SK-N-SH (cell line): ENCODE measurements at regions not wholly inside any gene's neighbourhood (a gene's known extent, or its start where the extent isn't known, plus 50 kb on each side); places are given as distances from the start of the nearest gene placed in this dataset.

Source experiments
- CTCF ChIA-PET: fragments of 300-600, 350-600 bp; formaldehyde crosslinking; extraction: SDS; loops from one replicate; lab custom pipeline; 2021; lab: Yijun Ruan, JAX
- POLR2A ChIA-PET: fragments of 350-600 bp; sonication (Branson Sonifier 250); formaldehyde crosslinking; extraction: SDS; loops from one replicate; lab custom pipeline; 2020; ENCODE audit warnings: antibody characterized with exemption, inconsistent platforms; lab: Yijun Ruan, JAX
- DNase-seq: peaks from one replicate; pipeline ENCODE4 v3.0.0; 2012
- H2AFZ ChIP-seq: fragments of 200-600 bp; sonication (generic); 2 replicates; pipeline ENCODE4 v1.8.1; 2016; ENCODE audit warnings: antibody characterized with exemption, mild to moderate bottlenecking, low read depth
- H3F3A ChIP-seq: fragments of 200-600 bp; sonication (generic); replicated peaks from 2 replicates; pipeline ENCODE3; 2016; ENCODE audit warnings: antibody characterized with exemption, mild to moderate bottlenecking; ENCODE audit not compliant: insufficient read depth
- H3K27ac ChIP-seq, 2 experiments: fragments of 200-500 bp in 1 of 2; fragments of 200-600 bp in 1 of 2; sonication (Bioruptor generic) in 1 of 2; sonication (generic), shearing (Covaris generic) in 1 of 2; 2 replicates each; pipeline versions ENCODE4 v1.5.1 to v1.6.1; 2014 to 2016; ENCODE audit warnings: low read depth in 2 of 2, inconsistent platforms in 1 of 2, low read length in 1 of 2, mild to moderate bottlenecking in 1 of 2, mixed read lengths in 1 of 2
- H3K27me3 ChIP-seq: fragments of 200-600 bp; sonication (generic), shearing (Covaris generic); 2 replicates; pipeline ENCODE4 v1.6.1; 2016; ENCODE audit warnings: mixed run types; ENCODE audit not compliant: insufficient read depth
- H3K36me3 ChIP-seq, 2 experiments: fragments of 200-500 bp in 1 of 2; fragments of 200-600 bp in 1 of 2; sonication (Bioruptor generic) in 1 of 2; sonication (generic) in 1 of 2; replicated peaks in 1 of 2; 2 replicates each; pipeline versions ENCODE3 to v1.5.1; 2014 to 2016; ENCODE audit warnings: low read length in 1 of 2, mild to moderate bottlenecking in 1 of 2; ENCODE audit not compliant: insufficient read depth in 2 of 2, control insufficient read depth in 1 of 2
- H3K4me1 ChIP-seq, 2 experiments: fragments of 200-500 bp in 1 of 2; fragments of 200-600 bp in 1 of 2; sonication (Bioruptor generic) in 1 of 2; sonication (generic), shearing (Covaris generic) in 1 of 2; 2 replicates each; pipeline versions ENCODE4 v1.5.1 to v1.6.1; 2014 to 2016; ENCODE audit warnings: low read depth in 1 of 2, low read length in 1 of 2, mixed run types in 1 of 2; ENCODE audit not compliant: insufficient read depth in 2 of 2, control insufficient read depth in 1 of 2
- H3K4me2 ChIP-seq: fragments of 200-600 bp; sonication (generic), shearing (Covaris generic); 2 replicates; pipeline ENCODE4 v1.6.1; 2017; ENCODE audit warnings: mixed run types
- H3K4me3 ChIP-seq, 2 experiments: fragments of 200-500 bp in 1 of 2; fragments of 200-600 bp in 1 of 2; sonication (Bioruptor generic) in 1 of 2; sonication (generic), shearing (Covaris generic) in 1 of 2; 2 replicates each; pipeline versions ENCODE4 v1.5.1 to v1.8.1; 2014 to 2016; ENCODE audit warnings: low read depth in 2 of 2, inconsistent platforms in 1 of 2, low read length in 1 of 2, mild to moderate bottlenecking in 1 of 2, mixed read lengths in 1 of 2, moderate library complexity in 1 of 2
- H3K79me2 ChIP-seq: fragments of 200-600 bp; sonication (generic); 2 replicates; pipeline ENCODE4 v1.8.1; 2017; ENCODE audit warnings: mild to moderate bottlenecking; ENCODE audit not compliant: insufficient read depth
- H3K9ac ChIP-seq: fragments of 200-600 bp; sonication (generic); 2 replicates; pipeline ENCODE4 v1.6.1; 2017; ENCODE audit warnings: mixed run types
- H3K9me2 ChIP-seq: fragments of 200-600 bp; sonication (generic); 2 replicates; pipeline ENCODE4 v1.6.1; 2017; ENCODE audit warnings: mixed run types
- H3K9me3 ChIP-seq: fragments of 200-600 bp; sonication (generic); 2 replicates; pipeline ENCODE4 v1.6.1; 2017; ENCODE audit warnings: mixed run types, mild to moderate bottlenecking, moderate library complexity
- H4K20me1 ChIP-seq: fragments of 200-600 bp; sonication (generic); 2 replicates; pipeline ENCODE4 v1.6.1; 2017; ENCODE audit warnings: mild to moderate bottlenecking, mixed run types; ENCODE audit not compliant: insufficient read depth
- CHD2 ChIP-seq: fragments of 150-350 bp; IDR thresholded peaks from 2 replicates; pipeline ENCODE4 v1.6.1; 2018; ENCODE audit warnings: low read length; ENCODE audit not compliant: partially characterized antibody
- CTCF ChIP-seq: fragments of 200-600 bp; sonication (generic); IDR thresholded peaks from 2 replicates; pipeline ENCODE4 v1.6.1; 2017; ENCODE audit warnings: antibody characterized with exemption, mild to moderate bottlenecking, moderate library complexity
- ELF1 ChIP-seq: IDR thresholded peaks from 2 replicates; pipeline ENCODE4 v1.4.0; 2012
- EP300 ChIP-seq, 2 experiments: IDR thresholded peaks; 2 replicates each; pipeline versions ENCODE4 v1.4.0 to v1.6.1; 2012; ENCODE audit warnings: borderline replicate concordance in 1 of 2, low read depth in 1 of 2, low read length in 1 of 2
- EZH2phosphoT487 ChIP-seq: fragments of 200-600 bp; sonication (generic); IDR thresholded peaks from 2 replicates; pipeline ENCODE4 v1.6.1; 2017; ENCODE audit warnings: low read depth, mixed run types, mild to moderate bottlenecking, antibody characterized with exemption, moderate library complexity, borderline replicate concordance
- FOXJ3 ChIP-seq: sonication (generic); formaldehyde crosslinking; IDR thresholded peaks from 2 replicates; pipeline ENCODE4 v1.5.1; 2020; ENCODE audit warnings: mild to moderate bottlenecking, missing genetic modification reagents
- FOXM1 ChIP-seq: IDR thresholded peaks from 2 replicates; pipeline ENCODE4 v1.4.0; 2012; ENCODE audit warnings: low read depth, mild to moderate bottlenecking
- GABPA ChIP-seq: IDR thresholded peaks from 2 replicates; pipeline ENCODE4 v1.4.0; 2012; ENCODE audit warnings: low read depth, mild to moderate bottlenecking
- IRF3 ChIP-seq: fragments of 150-350 bp; IDR thresholded peaks from 2 replicates; pipeline ENCODE4 v1.6.1; 2016; ENCODE audit warnings: mild to moderate bottlenecking, low read depth, low read length
- JUND ChIP-seq: IDR thresholded peaks from 2 replicates; pipeline ENCODE4 v1.4.0; 2012
- MEF2A ChIP-seq: IDR thresholded peaks from 2 replicates; pipeline ENCODE4 v1.4.0; 2012; ENCODE audit warnings: low read depth, borderline replicate concordance
- MXI1 ChIP-seq: IDR thresholded peaks from 2 replicates; pipeline ENCODE4 v1.6.1; 2012; ENCODE audit warnings: mild to moderate bottlenecking, low read depth, low read length, improper control_type of control experiment
- PBX3 ChIP-seq: IDR thresholded peaks from 2 replicates; pipeline ENCODE4; 2012
- POLR2AphosphoS5 ChIP-seq: IDR thresholded peaks from 2 replicates; pipeline ENCODE4 v1.6.1; 2012; ENCODE audit warnings: low read depth, low read length
- RAD21 ChIP-seq: IDR thresholded peaks from 2 replicates; pipeline ENCODE4 v1.6.1; 2012; ENCODE audit warnings: mild to moderate bottlenecking, low read length
- RCOR1 ChIP-seq: fragments of 150-350 bp; IDR thresholded peaks from 2 replicates; pipeline ENCODE4 v1.6.1; 2017; ENCODE audit warnings: antibody characterized with exemption, low read length
- RFX5 ChIP-seq: IDR thresholded peaks from 2 replicates; pipeline ENCODE4 v1.6.1; 2012; ENCODE audit warnings: mild to moderate bottlenecking, improper control_type of control experiment, low read length
- SIN3A ChIP-seq: IDR thresholded peaks from 2 replicates; pipeline ENCODE4 v1.6.1; 2012; ENCODE audit warnings: low read depth, mild to moderate bottlenecking, low read length, moderate library complexity, borderline replicate concordance
- SMC3 ChIP-seq: IDR thresholded peaks from 2 replicates; pipeline ENCODE4 v1.6.1; 2012; ENCODE audit warnings: low read depth, low read length, improper control_type of control experiment
- TCF12 ChIP-seq: IDR thresholded peaks from 2 replicates; pipeline ENCODE4 v1.4.0; 2012
- USF1 ChIP-seq: IDR thresholded peaks from 2 replicates; pipeline ENCODE4 v1.4.0; 2012; ENCODE audit warnings: low read depth, borderline replicate concordance
- WGBS: methylation state at CpG from one replicate; pipeline ENCODE4 v1.1.6; 2017; ENCODE audit warnings: low lambda C conversion rate; 5-methylcytosine and 5-hydroxymethylcytosine counted together

- Histone ChIP-seq H3F3A (no peaks in the 10 kb centered on the region), H3K9me2 (no peaks in the 10 kb centered on the region), H3K4me3 (no peak overlapping the region), H3K9ac (no peak overlapping the region), H3K4me1 (no peaks in the 10 kb centered on the region), H3K79me2 (no peaks in the 10 kb centered on the region), H3K9me3 (no peaks in the 10 kb centered on the region), H2AFZ (no peak overlapping the region), H3K27ac (no peak overlapping the region), H3K27me3 (no peaks in the 10 kb centered on the region), H4K20me1 (no peaks in the 10 kb centered on the region)
- ChIA-PET POLR2A (no interaction called here), CTCF (no interaction called here)
- DNase-seq: no peak
- 44% methylated on average over 2 of the region's 2 CpGs for WGBS
- TF ChIP-seq RFX5 (no peak), SIN3A (no peak), FOXJ3 (CRISPR knock-in tag) (no peak), MEF2A (no peak), RCOR1 (no peak), CHD2 (no peak), USF1 (no peak), SMC3 (no peak), TCF12 (no peak), EP300 (IDR thresholded peaks at IDR 0.05; ENCODE audit: borderline replicate concordance in 1 of 2, low read depth in 1 of 2, low read length in 1 of 2) (no peak), FOXM1 (no peak), CTCF (no peak), GABPA (no peak), PBX3 (no peak)
- TF ChIP-seq, all 33 proteins: peak for 0
- Histone ChIP-seq H3K4me2 (no peak overlapping the region), H3K36me3 (no peaks in the 10 kb centered on the region)
Measured at GRCh38 chr9:80049096-80049782, 477.5 kb downstream of the TLE4 start.

- Histone ChIP-seq H3K9me2 (no peaks in the 10 kb centered on the region), H3K4me3 (no peak overlapping the region), H3K79me2 (no peaks in the 10 kb centered on the region), H3K4me2 (no peak overlapping the region), H4K20me1 (no peaks in the 10 kb centered on the region), H3K4me1 (no peaks in the 10 kb centered on the region), H3K36me3 (no peaks in the 10 kb centered on the region), H3K9ac (no peak overlapping the region), H3K9me3 (no peaks in the 10 kb centered on the region), H3K27ac (no peak overlapping the region), H2AFZ (no peak overlapping the region), H3K27me3 (no peaks in the 10 kb centered on the region), H3F3A (no peaks in the 10 kb centered on the region)
- ChIA-PET CTCF (no interaction called here), POLR2A (no interaction called here)
- DNase-seq: no peak
- no peak for TF ChIP-seq RAD21
- no peak for TF ChIP-seq ELF1
- TF ChIP-seq FOXM1: no peak
- no peak for TF ChIP-seq EZH2phosphoT487
- no peak for TF ChIP-seq POLR2AphosphoS5
- no peak for TF ChIP-seq CTCF
- TF ChIP-seq JUND: no peak
- TF ChIP-seq PBX3: no peak
- no peak for TF ChIP-seq IRF3
- no peak for TF ChIP-seq MXI1
- 47% methylated on average over 2 of the region's 2 CpGs for WGBS
Measured at GRCh38 chr9:80046481-80046880, 474.7 kb downstream of the TLE4 start.
